LoVo (cell line): ENCODE measurements at regions not wholly inside any gene's neighbourhood (a gene's known extent, or its start where the extent isn't known, plus 50 kb on each side); places are given as distances from the start of the nearest gene placed in this dataset.
"Not testable (repeated sequence)": the region's sequence is repeated elsewhere in the genome, so short reads cannot be mapped to it uniquely, and the experiment has no call there.

Source experiments
- DNase-seq: peaks from one replicate; pipeline ENCODE4 v3.0.0-alpha.2; 2016; ENCODE audit warnings: low spot score

GRCh38 chr10:52479567-52479966, 165.5 kb downstream of the DKK1 start:
- no peak for DNase-seq

GRCh38 chr10:52481986-52482555, 168.0 kb downstream of the DKK1 start:
- no peak for DNase-seq

GRCh38 chr10:52483587-52483986, 169.5 kb downstream of the DKK1 start:
- peak; percentile 57 for DNase-seq

GRCh38 chr10:52484206-52485065, 170.4 kb downstream of the DKK1 start:
- DNase-seq, result no peak

GRCh38 chr10:52485462-52485861, 171.4 kb downstream of the DKK1 start:
- no peak for DNase-seq

GRCh38 chr10:52486840-52487611, 172.9 kb downstream of the DKK1 start:
- DNase-seq, result peak; percentile 60

GRCh38 chr10:52488606-52489485, 174.8 kb downstream of the DKK1 start:
- peak; percentile 59 for DNase-seq

- no peak for DNase-seq
Measured at GRCh38 chr10:52491246-52491995, 177.3 kb downstream of the DKK1 start.

- DNase-seq, result peak; percentile 71
Measured at GRCh38 chr10:52499281-52499680, 185.2 kb downstream of the DKK1 start.

- no peak for DNase-seq
Measured at GRCh38 chr10:52500476-52500875, 186.4 kb downstream of the DKK1 start.

- no peak for DNase-seq
Measured at GRCh38 chr10:52502237-52502636, 188.2 kb downstream of the DKK1 start.

GRCh38 chr10:52505341-52505740, 191.3 kb downstream of the DKK1 start:
- DNase-seq, result not testable (repeated sequence)

- DNase-seq, result no peak
Measured at GRCh38 chr10:52514481-52514880, 200.4 kb downstream of the DKK1 start.

- no peak for DNase-seq
Measured at GRCh38 chr10:52517012-52517411, 202.9 kb downstream of the DKK1 start.

- DNase-seq, result no peak
Measured at GRCh38 chr10:52523696-52524095, 209.6 kb downstream of the DKK1 start.

- peak; percentile 60 for DNase-seq
Measured at GRCh38 chr10:52525761-52526160, 211.7 kb downstream of the DKK1 start.

- no peak for DNase-seq
Measured at GRCh38 chr10:52526251-52526823, 212.3 kb downstream of the DKK1 start.

GRCh38 chr10:52532650-52533290, 218.7 kb downstream of the DKK1 start:
- DNase-seq, result no peak

GRCh38 chr10:52533986-52534385, 219.9 kb downstream of the DKK1 start:
- DNase-seq, result no peak

- peak; percentile 63 for DNase-seq
Measured at GRCh38 chr10:52539463-52539862, 225.4 kb downstream of the DKK1 start.
